Suprapubic skin (tissue), 4 donors: ENCODE measurements at regions not wholly inside any gene's neighbourhood (a gene's known extent, or its start where the extent isn't known, plus 50 kb on each side); places are given as distances from the start of the nearest gene placed in this dataset.

Source experiments
- DNase-seq, 2 donors: peaks; one replicate each; pipeline ENCODE4 v3.0.0-alpha.2; 2019; ENCODE audit warnings: low spot score in 2 of 2
- H3K27ac ChIP-seq: fragments of 200-600 bp; sonication (generic); one replicate; pipeline ENCODE4 v1.5.1; 2019
- H3K27me3 ChIP-seq: fragments of 200-600 bp; sonication (generic); one replicate; pipeline ENCODE4 v1.5.1; 2019
- H3K36me3 ChIP-seq: fragments of 200-600 bp; sonication (generic); one replicate; pipeline ENCODE4 v1.5.1; 2019
- H3K4me1 ChIP-seq: fragments of 200-600 bp; sonication (generic); one replicate; pipeline ENCODE4 v1.5.1; 2019
- H3K4me3 ChIP-seq: fragments of 200-600 bp; sonication (generic); one replicate; pipeline ENCODE4 v1.5.1; 2019; ENCODE audit warnings: mild to moderate bottlenecking
- H3K9me3 ChIP-seq: fragments of 200-600 bp; sonication (generic); one replicate; pipeline ENCODE4 v1.5.1; 2019
- CTCF ChIP-seq, 2 donors: fragments of 200-600 bp in 1 of 2; fragments of 450-650 bp in 1 of 2; sonication (generic) in 1 of 2; IDR thresholded peaks; one replicate each; pipeline ENCODE4 v1.5.1; 2016 to 2019; ENCODE audit warnings: antibody characterized with exemption in 2 of 2, mild to moderate bottlenecking in 1 of 2, moderate library complexity in 1 of 2
- EP300 ChIP-seq: sonication (generic); formaldehyde crosslinking; IDR thresholded peaks from one replicate; pipeline ENCODE4 v1.6.1; 2017; ENCODE audit warnings: antibody characterized with exemption
- POLR2A ChIP-seq, 2 donors: fragments of 450-650 bp; IDR thresholded peaks; one replicate each; pipeline ENCODE4 v1.6.1; 2017; ENCODE audit warnings: antibody characterized with exemption in 2 of 2, mild to moderate bottlenecking in 2 of 2, moderate library complexity in 2 of 2
- POLR2AphosphoS5 ChIP-seq, 3 donors: sonication (generic); formaldehyde crosslinking; IDR thresholded peaks; one replicate each; pipeline ENCODE4 v1.6.1; 2017; ENCODE audit warnings: antibody characterized with exemption in 3 of 3
- WGBS: methylation state at CpG from one replicate; pipeline ENCODE4 v1.1.5; 2018; 5-methylcytosine and 5-hydroxymethylcytosine counted together

GRCh38 chr5:152221721-152222629, 183.1 kb downstream of the NMUR2 start:
- Histone ChIP-seq H3K36me3 (no peaks in the 10 kb centered on the region), H3K27ac (no peak overlapping the region), H3K27me3 (no peaks in the 10 kb centered on the region), H3K4me1 (no peaks in the 10 kb centered on the region), H3K4me3 (no peak overlapping the region), H3K9me3 (no peaks in the 10 kb centered on the region)
- DNase-seq, result no peak
- WGBS, result 56% methylated on average over 5 of the region's 5 CpGs
- TF ChIP-seq EP300 (no peak), POLR2A (IDR thresholded peaks at IDR 0.05) (no peak), CTCF (IDR thresholded peaks at IDR 0.05) (no peak), POLR2AphosphoS5 (IDR thresholded peaks at IDR 0.05) (no peak)

GRCh38 chr5:152218694-152219093, 186.4 kb downstream of the NMUR2 start:
- Histone ChIP-seq H3K4me3 (no peak overlapping the region), H3K4me1 (no peaks in the 10 kb centered on the region), H3K27ac (no peak overlapping the region), H3K9me3 (no peaks in the 10 kb centered on the region), H3K27me3 (no peaks in the 10 kb centered on the region), H3K36me3 (no peaks in the 10 kb centered on the region)
- DNase-seq, result no peak
- TF ChIP-seq POLR2A (IDR thresholded peaks at IDR 0.05) (no peak), EP300 (no peak), CTCF (IDR thresholded peaks at IDR 0.05) (no peak), POLR2AphosphoS5 (IDR thresholded peaks at IDR 0.05) (no peak)
- WGBS, result 71% methylated on average over 3 of the region's 3 CpGs

- no peaks in the 10 kb centered on the region for H3K4me1 ChIP-seq
- H3K9me3 ChIP-seq, result no peaks in the 10 kb centered on the region
- H3K36me3 ChIP-seq, result no peaks in the 10 kb centered on the region
- no peaks in the 10 kb centered on the region for H3K27me3 ChIP-seq
- TF ChIP-seq EP300 (no peak), CTCF (IDR thresholded peaks at IDR 0.05) (no peak), POLR2AphosphoS5 (IDR thresholded peaks at IDR 0.05) (no peak)
- no peak for DNase-seq
- 33% methylated on average over 1 of the region's 1 CpG for WGBS
- no peak overlapping the region for H3K27ac ChIP-seq
- no peak overlapping the region for H3K4me3 ChIP-seq
Measured at GRCh38 chr5:152205804-152206203, 199.3 kb downstream of the NMUR2 start.

- 96% methylated on average over 1 of the region's 1 CpG for WGBS
- no peak overlapping the region for H3K4me3 ChIP-seq
- no peaks in the 10 kb centered on the region for H3K4me1 ChIP-seq
- no peaks in the 10 kb centered on the region for H3K9me3 ChIP-seq
- no peak for DNase-seq
- H3K27ac ChIP-seq, result no peak overlapping the region
- TF ChIP-seq CTCF (IDR thresholded peaks at IDR 0.05) (no peak), EP300 (no peak), POLR2AphosphoS5 (IDR thresholded peaks at IDR 0.05) (no peak), POLR2A (IDR thresholded peaks at IDR 0.05) (no peak)
- no peaks in the 10 kb centered on the region for H3K36me3 ChIP-seq
- H3K27me3 ChIP-seq, result no peaks in the 10 kb centered on the region
Measured at GRCh38 chr5:152202321-152202720, 202.8 kb downstream of the NMUR2 start.

GRCh38 chr5:152193391-152194107, 211.5 kb downstream of the NMUR2 start:
- Histone ChIP-seq H3K27me3 (no peaks in the 10 kb centered on the region), H3K4me3 (no peak overlapping the region), H3K4me1 (no peaks in the 10 kb centered on the region), H3K36me3 (no peaks in the 10 kb centered on the region), H3K9me3 (no peaks in the 10 kb centered on the region), H3K27ac (no peak overlapping the region)
- DNase-seq, result no peak
- TF ChIP-seq EP300, result no peak
- no peak for TF ChIP-seq POLR2AphosphoS5 (IDR thresholded peaks at IDR 0.05)
- TF ChIP-seq CTCF (IDR thresholded peaks at IDR 0.05), result no peak
